Esophagus muscularis mucosa (tissue), 4 donors: ENCODE measurements at regions not wholly inside any gene's neighbourhood (a gene's known extent, or its start where the extent isn't known, plus 50 kb on each side); places are given as distances from the start of the nearest gene placed in this dataset.

Source experiments
- DNase-seq: peaks from one replicate; pipeline ENCODE4 v3.0.0-alpha.2; 2017; ENCODE audit errors: extremely low spot score
- H3K27ac ChIP-seq, 4 donors: fragments of 200-600 bp; sonication (generic); replicated peaks in 1 of 4; 1 replicate in 3 of 4; 2 replicates in 1 of 4; pipeline ENCODE4 v1.5.1; 2016 to 2019; ENCODE audit warnings: mild to moderate bottlenecking in 1 of 4
- H3K27me3 ChIP-seq, 4 donors: fragments of 200-600 bp; sonication (generic); one replicate each; pipeline versions ENCODE4 v1.5.1 to v1.6.0; 2016 to 2019
- H3K36me3 ChIP-seq, 4 donors: fragments of 200-600 bp; sonication (generic); one replicate each; pipeline ENCODE4 v1.5.1; 2016 to 2019
- H3K4me1 ChIP-seq, 4 donors: fragments of 200-600 bp; sonication (generic); one replicate each; pipeline ENCODE4 v1.5.1; 2016 to 2019
- H3K4me3 ChIP-seq, 4 donors: fragments of 200-600 bp; sonication (generic); 1 replicate in 2 of 4; 2 replicates in 2 of 4; pipeline ENCODE4 v1.5.1; 2016 to 2019; ENCODE audit warnings: mild to moderate bottlenecking in 4 of 4, moderate library complexity in 1 of 4
- H3K9me3 ChIP-seq, 4 donors: fragments of 200-600 bp; sonication (generic); 1 replicate in 3 of 4; 2 replicates in 1 of 4; pipeline ENCODE4 v1.5.1; 2016 to 2019
- EP300 ChIP-seq: sonication (generic); formaldehyde crosslinking; IDR thresholded peaks from one replicate; pipeline ENCODE4 v1.6.1; 2017; ENCODE audit warnings: antibody characterized with exemption
- POLR2A ChIP-seq: fragments of 450-650 bp; IDR thresholded peaks from one replicate; pipeline ENCODE4 v1.6.1; 2017; ENCODE audit warnings: antibody characterized with exemption, moderate library complexity, mild to moderate bottlenecking, low read depth
- POLR2AphosphoS5 ChIP-seq, 2 donors: sonication (generic); formaldehyde crosslinking; IDR thresholded peaks; one replicate each; pipeline ENCODE4 v1.6.1; 2017; ENCODE audit warnings: antibody characterized with exemption in 2 of 2
- WGBS: methylation state at CpG from one replicate; pipeline ENCODE4 v1.1.5; 2018; 5-methylcytosine and 5-hydroxymethylcytosine counted together
- intact Hi-C: fragments of 100-400 bp; cut with DNase I; formaldehyde crosslinking; loops from one replicate; pipeline ENCODE4 v1.15.1; 2023
- TF ChIP-seq, protein P1 (sequence below), 3 experiments: fragments of 200-600 bp in 2 of 3; fragments of 450-650 bp in 1 of 3; sonication (generic) in 2 of 3; IDR thresholded peaks; one replicate each; pipeline ENCODE4 v1.5.1; 2017 to 2019; ENCODE audit warnings: antibody characterized with exemption in 3 of 3, mild to moderate bottlenecking in 2 of 3, moderate library complexity in 1 of 3

DNA sequence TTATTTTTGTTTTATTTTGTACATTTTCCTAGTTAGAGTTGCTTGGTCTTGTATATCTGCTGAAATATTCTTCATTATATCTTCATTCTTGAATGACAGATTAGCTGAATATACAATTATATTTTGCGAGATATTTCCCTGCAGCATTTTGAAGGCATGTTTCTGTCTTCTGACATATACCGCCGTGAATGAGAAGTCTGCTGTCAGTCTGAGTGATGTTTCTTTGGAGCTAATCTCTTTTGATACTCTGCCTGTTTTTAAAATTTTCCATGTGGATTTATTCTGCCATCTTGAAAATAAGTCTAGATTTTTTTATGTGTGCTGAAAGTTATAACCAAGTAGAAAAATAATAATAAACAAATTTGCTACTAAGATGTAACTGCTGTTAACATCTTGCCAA lies 148.5 kb downstream of the MAGEC1 start:
- no peaks in the 10 kb centered on the region for H3K36me3 ChIP-seq
- H3K4me3 ChIP-seq: no peak overlapping the region
- no peak for DNase-seq
- no peak overlapping the region for H3K27ac ChIP-seq
- WGBS: 92% methylated on average over 3 of the region's 3 CpGs
- no peaks in the 10 kb centered on the region for H3K4me1 ChIP-seq
- intact Hi-C loops: no loop called here
- no peaks in the 10 kb centered on the region for H3K9me3 ChIP-seq
- H3K27me3 ChIP-seq: no peaks in the 10 kb centered on the region
- TF ChIP-seq EP300 (no peak), POLR2AphosphoS5 (IDR thresholded peaks at IDR 0.05) (no peak), POLR2A (no peak)
- TF ChIP-seq, protein P1, sequence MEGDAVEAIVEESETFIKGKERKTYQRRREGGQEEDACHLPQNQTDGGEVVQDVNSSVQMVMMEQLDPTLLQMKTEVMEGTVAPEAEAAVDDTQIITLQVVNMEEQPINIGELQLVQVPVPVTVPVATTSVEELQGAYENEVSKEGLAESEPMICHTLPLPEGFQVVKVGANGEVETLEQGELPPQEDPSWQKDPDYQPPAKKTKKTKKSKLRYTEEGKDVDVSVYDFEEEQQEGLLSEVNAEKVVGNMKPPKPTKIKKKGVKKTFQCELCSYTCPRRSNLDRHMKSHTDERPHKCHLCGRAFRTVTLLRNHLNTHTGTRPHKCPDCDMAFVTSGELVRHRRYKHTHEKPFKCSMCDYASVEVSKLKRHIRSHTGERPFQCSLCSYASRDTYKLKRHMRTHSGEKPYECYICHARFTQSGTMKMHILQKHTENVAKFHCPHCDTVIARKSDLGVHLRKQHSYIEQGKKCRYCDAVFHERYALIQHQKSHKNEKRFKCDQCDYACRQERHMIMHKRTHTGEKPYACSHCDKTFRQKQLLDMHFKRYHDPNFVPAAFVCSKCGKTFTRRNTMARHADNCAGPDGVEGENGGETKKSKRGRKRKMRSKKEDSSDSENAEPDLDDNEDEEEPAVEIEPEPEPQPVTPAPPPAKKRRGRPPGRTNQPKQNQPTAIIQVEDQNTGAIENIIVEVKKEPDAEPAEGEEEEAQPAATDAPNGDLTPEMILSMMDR (IDR thresholded peaks at IDR 0.05): no peak

DNA sequence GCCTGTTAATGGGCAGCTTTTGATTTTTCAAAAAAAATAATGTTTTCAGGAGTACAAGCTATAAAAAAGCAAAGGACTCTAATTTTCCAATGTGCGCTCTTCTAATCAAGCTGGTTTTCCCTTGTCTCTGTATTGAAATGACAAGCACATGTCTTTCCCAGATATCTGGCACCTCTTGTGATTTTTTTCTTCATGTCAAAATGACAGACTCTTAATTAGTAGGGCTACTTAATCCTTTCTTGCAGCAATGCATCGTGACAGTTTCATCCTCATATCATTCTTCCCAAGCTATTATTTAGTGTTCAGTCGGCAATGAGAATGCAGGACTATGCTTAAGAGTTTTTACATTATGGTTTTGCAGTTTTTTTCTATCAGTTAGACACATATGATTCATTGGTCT lies 139.5 kb downstream of the MAGEC1 start:
- 66% methylated on average over 3 of the region's 3 CpGs for WGBS
- DNase-seq: no peak
- intact Hi-C loops: no loop called here
- TF ChIP-seq, protein P1 (IDR thresholded peaks at IDR 0.05): no peak
- no peak for TF ChIP-seq POLR2A
- TF ChIP-seq EP300: no peak
- no peak for TF ChIP-seq POLR2AphosphoS5 (IDR thresholded peaks at IDR 0.05)
- Histone ChIP-seq H3K27ac (no peak overlapping the region), H3K36me3 (no peaks in the 10 kb centered on the region), H3K4me3 (no peak overlapping the region), H3K27me3 (no peaks in the 10 kb centered on the region), H3K4me1 (no peaks in the 10 kb centered on the region), H3K9me3 (no peaks in the 10 kb centered on the region)

DNA sequence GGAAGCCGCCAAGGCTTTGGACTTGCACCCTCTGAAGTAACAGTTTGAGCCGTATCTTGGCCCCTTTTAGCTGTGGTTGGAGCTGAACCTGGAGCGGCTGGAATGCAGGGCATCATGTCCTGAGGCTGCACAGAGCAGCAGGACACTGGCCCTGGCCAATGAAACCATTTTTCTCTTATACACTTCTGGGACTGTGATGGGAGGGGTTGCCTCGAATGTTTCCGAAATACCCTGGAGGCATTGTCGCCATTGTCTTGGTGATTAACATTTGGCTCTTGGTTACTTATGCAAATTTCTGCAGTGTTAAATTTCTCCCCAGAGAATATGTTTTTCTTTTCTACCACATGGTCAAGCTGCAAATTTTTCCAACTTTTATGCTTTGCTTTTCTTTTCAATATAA lies 137.2 kb downstream of the MAGEC1 start:
- H3K27me3 ChIP-seq: no peaks in the 10 kb centered on the region
- no peaks in the 10 kb centered on the region for H3K9me3 ChIP-seq
- TF ChIP-seq, protein P1 (IDR thresholded peaks at IDR 0.05): no peak
- TF ChIP-seq POLR2A: no peak
- no peak for TF ChIP-seq EP300
- no peak for TF ChIP-seq POLR2AphosphoS5 (IDR thresholded peaks at IDR 0.05)
- 87% methylated on average over 6 of the region's 6 CpGs for WGBS
- H3K27ac ChIP-seq: no peak overlapping the region
- DNase-seq: no peak
- no peak overlapping the region for H3K4me3 ChIP-seq
- intact Hi-C loops: no loop called here
- no peaks in the 10 kb centered on the region for H3K36me3 ChIP-seq
- no peaks in the 10 kb centered on the region for H3K4me1 ChIP-seq

DNA sequence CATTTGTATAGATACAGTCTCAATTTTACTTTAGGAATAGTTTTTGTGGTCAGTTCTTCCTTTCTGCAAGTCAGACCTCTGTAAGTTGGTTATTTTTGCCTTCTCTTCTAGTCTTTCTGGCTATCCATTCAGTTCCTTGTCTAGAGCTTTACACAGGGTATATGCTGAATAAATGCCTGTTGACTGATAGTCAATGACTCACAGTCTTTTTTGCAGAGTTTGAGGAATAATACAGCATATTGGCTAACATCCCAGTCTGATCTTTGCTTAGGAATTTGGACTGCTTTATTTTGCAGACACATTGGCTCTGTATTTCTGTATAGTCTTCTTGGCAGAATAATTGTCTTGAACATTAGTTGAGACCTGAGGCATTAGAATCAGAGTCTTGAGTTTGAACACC lies 132.4 kb downstream of the MAGEC1 start:
- no peaks in the 10 kb centered on the region for H3K9me3 ChIP-seq
- no peak for TF ChIP-seq EP300
- no peaks in the 10 kb centered on the region for H3K36me3 ChIP-seq
- H3K27me3 ChIP-seq: no peaks in the 10 kb centered on the region
- intact Hi-C loops: no loop called here
- H3K27ac ChIP-seq: no peak overlapping the region
- H3K4me1 ChIP-seq: no peaks in the 10 kb centered on the region
- no peak for DNase-seq
- H3K4me3 ChIP-seq: no peak overlapping the region

DNA sequence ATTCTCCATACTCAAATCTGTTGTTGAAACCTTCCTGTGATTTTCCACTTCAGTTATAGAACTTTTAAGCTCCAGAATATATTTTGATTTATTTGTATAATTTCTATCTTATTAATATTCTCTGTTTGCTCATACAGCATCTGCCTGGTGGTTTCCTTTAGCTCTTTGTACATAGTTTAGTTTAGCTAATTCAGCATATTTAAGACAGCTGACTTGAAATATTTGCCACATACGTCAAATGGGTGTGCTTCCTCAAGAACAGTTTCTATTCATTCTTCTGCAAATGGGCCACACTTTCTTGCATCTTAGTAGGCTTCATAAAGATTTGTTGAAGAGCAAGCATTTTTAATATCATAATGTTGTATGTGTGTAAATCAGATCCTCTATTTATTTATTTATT lies 101.8 kb downstream of the MAGEC1 start:
- no peaks in the 10 kb centered on the region for H3K4me1 ChIP-seq
- no peak overlapping the region for H3K4me3 ChIP-seq
- no peaks in the 10 kb centered on the region for H3K36me3 ChIP-seq
- DNase-seq: no peak
- 73% methylated on average over 1 of the region's 1 CpG for WGBS
- peaks cover 0 to 4% (median 0%) of the 10 kb centered on the region in 4 donors for H3K27me3 ChIP-seq
- H3K9me3 ChIP-seq: peaks cover 0 to 14% (median 0%) of the 10 kb centered on the region in 4 donors
- TF ChIP-seq POLR2A (no peak), EP300 (no peak), POLR2AphosphoS5 (IDR thresholded peaks at IDR 0.05) (no peak)
- TF ChIP-seq, protein P1 (IDR thresholded peaks at IDR 0.05): no peak
- intact Hi-C loops: no loop called here
- H3K27ac ChIP-seq: no peak overlapping the region
